Chondrocyte (in vitro differentiated cells): ENCODE measurements at regions not wholly inside any gene's neighbourhood (a gene's known extent, or its start where the extent isn't known, plus 50 kb on each side); places are given as distances from the start of the nearest gene placed in this dataset.
"Not testable (repeated sequence)": the region's sequence is repeated elsewhere in the genome, so short reads cannot be mapped to it uniquely, and the experiment has no call there.

Experiments
- DNase-seq: peaks from one replicate; pipeline ENCODE4 v3.0.0; 2021; ENCODE audit warnings: mixed read lengths, low spot score
- H3K27ac Mint-ChIP-seq: one replicate; pipeline ENCODE4 v1.8.0; 2021; ENCODE audit warnings: mild to moderate bottlenecking, moderate library complexity, mixed read lengths; ENCODE audit not compliant: unreplicated experiment
- H3K27me3 Mint-ChIP-seq: 2 replicates; pipeline ENCODE4 v1.8.0; 2021; ENCODE audit warnings: low read depth, mixed read lengths
- H3K36me3 Mint-ChIP-seq: 2 replicates; pipeline ENCODE4 v1.8.0; 2021; ENCODE audit warnings: low read depth, mixed read lengths
- H3K4me1 Mint-ChIP-seq: 2 replicates; pipeline ENCODE4 v1.8.0; 2021; ENCODE audit warnings: low read depth, mild to moderate bottlenecking, mixed read lengths
- H3K4me3 Mint-ChIP-seq: one replicate; pipeline ENCODE4 v1.8.0; 2021; ENCODE audit warnings: mild to moderate bottlenecking, moderate library complexity, mixed read lengths; ENCODE audit not compliant: unreplicated experiment
- H3K9me3 Mint-ChIP-seq: 2 replicates; pipeline ENCODE4 v1.8.0; 2021; ENCODE audit warnings: low read depth, mixed read lengths
- TF ChIP-seq, protein P1 (sequence below): fragments of 200-600 bp; sonication (generic); IDR thresholded peaks from 2 replicates; pipeline ENCODE4 v1.5.0; 2021; ENCODE audit warnings: antibody characterized with exemption, mild to moderate bottlenecking, moderate library complexity

- Mint-ChIP-seq H3K9me3 (peaks cover 12% of the 10 kb centered on the region), H3K27ac (no peak overlapping the region), H3K4me3 (no peak overlapping the region)
Measured at GRCh38 chr1:233505130-233505529, 108.8 kb upstream of the KCNK1 start.

GRCh38 chr1:233505889-233506288 lies 108.0 kb upstream of the KCNK1 start:
- H3K27me3 Mint-ChIP-seq, H3K4me3 Mint-ChIP-seq, H3K36me3 Mint-ChIP-seq, H3K4me1 Mint-ChIP-seq, DNase-seq, H3K27ac Mint-ChIP-seq: not testable (repeated sequence)
- H3K9me3 Mint-ChIP-seq, result peaks cover 12% of the 10 kb centered on the region

More at GRCh38 chr1:233505130-233505529, 108.8 kb upstream of the KCNK1 start:
- no peaks in the 10 kb centered on the region for H3K27me3 Mint-ChIP-seq
- H3K4me1 Mint-ChIP-seq, result no peaks in the 10 kb centered on the region
- H3K36me3 Mint-ChIP-seq, result no peaks in the 10 kb centered on the region
- no peak for DNase-seq
- TF ChIP-seq, protein P1, sequence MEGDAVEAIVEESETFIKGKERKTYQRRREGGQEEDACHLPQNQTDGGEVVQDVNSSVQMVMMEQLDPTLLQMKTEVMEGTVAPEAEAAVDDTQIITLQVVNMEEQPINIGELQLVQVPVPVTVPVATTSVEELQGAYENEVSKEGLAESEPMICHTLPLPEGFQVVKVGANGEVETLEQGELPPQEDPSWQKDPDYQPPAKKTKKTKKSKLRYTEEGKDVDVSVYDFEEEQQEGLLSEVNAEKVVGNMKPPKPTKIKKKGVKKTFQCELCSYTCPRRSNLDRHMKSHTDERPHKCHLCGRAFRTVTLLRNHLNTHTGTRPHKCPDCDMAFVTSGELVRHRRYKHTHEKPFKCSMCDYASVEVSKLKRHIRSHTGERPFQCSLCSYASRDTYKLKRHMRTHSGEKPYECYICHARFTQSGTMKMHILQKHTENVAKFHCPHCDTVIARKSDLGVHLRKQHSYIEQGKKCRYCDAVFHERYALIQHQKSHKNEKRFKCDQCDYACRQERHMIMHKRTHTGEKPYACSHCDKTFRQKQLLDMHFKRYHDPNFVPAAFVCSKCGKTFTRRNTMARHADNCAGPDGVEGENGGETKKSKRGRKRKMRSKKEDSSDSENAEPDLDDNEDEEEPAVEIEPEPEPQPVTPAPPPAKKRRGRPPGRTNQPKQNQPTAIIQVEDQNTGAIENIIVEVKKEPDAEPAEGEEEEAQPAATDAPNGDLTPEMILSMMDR, result no peak

DNA sequence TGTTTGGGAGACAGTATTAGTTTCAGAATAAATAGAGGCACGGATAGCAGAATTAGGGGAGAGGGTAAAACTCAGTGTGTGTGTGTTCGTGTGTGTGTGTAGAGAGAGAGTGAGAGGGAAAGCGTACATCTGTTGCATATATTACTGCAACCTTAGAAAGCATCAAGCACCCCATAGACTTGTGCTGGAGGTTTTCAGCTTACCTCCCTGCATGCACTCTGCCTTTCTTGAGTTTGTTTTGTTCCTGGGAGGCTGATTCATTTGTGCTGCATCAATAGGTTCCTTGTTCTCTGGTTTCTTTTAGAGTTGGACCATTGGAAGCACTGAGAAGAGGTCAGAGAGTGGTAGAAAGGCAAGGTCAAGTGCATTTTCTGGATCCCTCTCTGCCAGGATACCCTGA lies 104.4 kb upstream of the KCNK1 start:
- H3K4me1 Mint-ChIP-seq, result no peaks in the 10 kb centered on the region
- H3K27ac Mint-ChIP-seq, result no peak overlapping the region
- TF ChIP-seq, protein P1, result no peak
- H3K9me3 Mint-ChIP-seq, result peaks cover 12% of the 10 kb centered on the region
- no peak overlapping the region for H3K4me3 Mint-ChIP-seq
- DNase-seq, result no peak
- H3K36me3 Mint-ChIP-seq, result no peaks in the 10 kb centered on the region
- H3K27me3 Mint-ChIP-seq, result no peaks in the 10 kb centered on the region

- Mint-ChIP-seq H3K27ac (no peak overlapping the region), H3K9me3 (no peaks in the 10 kb centered on the region), H3K4me3 (no peak overlapping the region), H3K36me3 (no peaks in the 10 kb centered on the region), H3K27me3 (no peaks in the 10 kb centered on the region), H3K4me1 (no peaks in the 10 kb centered on the region)
- TF ChIP-seq, protein P1, result no peak
- no peak for DNase-seq
Measured at GRCh38 chr1:233512538-233512937, 101.4 kb upstream of the KCNK1 start.

GRCh38 chr1:233513431-233513830 lies 100.5 kb upstream of the KCNK1 start:
- H3K4me1 Mint-ChIP-seq, result no peaks in the 10 kb centered on the region
- H3K36me3 Mint-ChIP-seq, result no peaks in the 10 kb centered on the region
- H3K27ac Mint-ChIP-seq, result no peak overlapping the region
- TF ChIP-seq, protein P1, result no peak
- no peak overlapping the region for H3K4me3 Mint-ChIP-seq
- H3K27me3 Mint-ChIP-seq, result no peaks in the 10 kb centered on the region
- DNase-seq, result no peak
- H3K9me3 Mint-ChIP-seq, result no peaks in the 10 kb centered on the region

- no peaks in the 10 kb centered on the region for H3K4me1 Mint-ChIP-seq
Measured at GRCh38 chr1:233514946-233515391, 98.9 kb upstream of the KCNK1 start.

More at GRCh38 chr1:233514946-233515391, 98.9 kb upstream of the KCNK1 start:
- Mint-ChIP-seq H3K36me3 (no peaks in the 10 kb centered on the region), H3K27ac (no peak overlapping the region), H3K9me3 (no peaks in the 10 kb centered on the region), H3K4me3 (no peak overlapping the region), H3K27me3 (no peaks in the 10 kb centered on the region)
- TF ChIP-seq, protein P1, result no peak
- DNase-seq, result no peak
